BE2C (cell line): ENCODE measurements at regions not wholly inside any gene's neighbourhood (a gene's known extent, or its start where the extent isn't known, plus 50 kb on each side); places are given as distances from the start of the nearest gene placed in this dataset.

ENCODE experiments used
- DNase-seq: peaks from one replicate; pipeline ENCODE4 v3.0.0-alpha.2; 2020
- H3K27me3 ChIP-seq: fragments of 250-450 bp; sonication (Bioruptor Pico); 2 replicates; pipeline ENCODE4 v1.5.1; 2020; ENCODE audit warnings: mild to moderate bottlenecking
- H3K36me3 ChIP-seq: fragments of 250-450 bp; sonication (Bioruptor Pico); 2 replicates; pipeline ENCODE4 v1.5.1; 2020; ENCODE audit warnings: mild to moderate bottlenecking
- H3K4me1 ChIP-seq: fragments of 250-450 bp; sonication (Bioruptor Pico); 2 replicates; pipeline ENCODE4 v1.5.1; 2020
- H3K4me3 ChIP-seq: 2 replicates; pipeline ENCODE4 v1.5.1; 2011; ENCODE audit warnings: low read depth, low read length
- H3K9me3 ChIP-seq: fragments of 250-450 bp; sonication (Bioruptor Pico); 2 replicates; pipeline ENCODE4 v1.5.1; 2020
- CTCF ChIP-seq: IDR thresholded peaks from 2 replicates; pipeline ENCODE4 v1.5.1; 2012; ENCODE audit warnings: mild to moderate bottlenecking, low read depth, low read length

- DNase-seq: no peak
- H3K4me3 ChIP-seq: no peak overlapping the region
- TF ChIP-seq CTCF: no peak
These were observed 609.4 kb upstream of the COX7C start for GRCh38 chr5:86008293-86008692.

GRCh38 chr5:86008704-86009103 is 609.0 kb upstream of the COX7C start:
- Histone ChIP-seq H3K27me3 (no peaks in the 10 kb centered on the region), H3K36me3 (no peaks in the 10 kb centered on the region), H3K4me1 (no peaks in the 10 kb centered on the region), H3K4me3 (no peak overlapping the region), H3K9me3 (no peaks in the 10 kb centered on the region; the same call in 1 of the 2 replicates)
- no peak for TF ChIP-seq CTCF
- DNase-seq: no peak

More at GRCh38 chr5:86008293-86008692, 609.4 kb upstream of the COX7C start:
- no peaks in the 10 kb centered on the region for H3K36me3 ChIP-seq
- no peaks in the 10 kb centered on the region; the same call in 1 of the 2 replicates for H3K9me3 ChIP-seq
- no peaks in the 10 kb centered on the region for H3K4me1 ChIP-seq
- H3K27me3 ChIP-seq: no peaks in the 10 kb centered on the region

- no peaks in the 10 kb centered on the region for H3K4me1 ChIP-seq
- no peak overlapping the region for H3K4me3 ChIP-seq
- no peaks in the 10 kb centered on the region for H3K27me3 ChIP-seq
- H3K36me3 ChIP-seq: no peaks in the 10 kb centered on the region
- no peak for DNase-seq
- TF ChIP-seq CTCF: no peak
- no peaks in the 10 kb centered on the region for H3K9me3 ChIP-seq
These were observed 605.8 kb upstream of the COX7C start for GRCh38 chr5:86011937-86012336.

GRCh38 chr5:86029308-86029707 is 588.4 kb upstream of the COX7C start:
- no peak for TF ChIP-seq CTCF
- no peak for DNase-seq
- H3K4me3 ChIP-seq: no peak overlapping the region
- no peaks in the 10 kb centered on the region for H3K9me3 ChIP-seq
- no peaks in the 10 kb centered on the region for H3K4me1 ChIP-seq
- H3K36me3 ChIP-seq: no peaks in the 10 kb centered on the region
- H3K27me3 ChIP-seq: 0 out of 2 replicates have a peak, but pooled peaks cover 4% of the 10 kb centered on the region

GRCh38 chr5:86030753-86031152 is 587.0 kb upstream of the COX7C start:
- Histone ChIP-seq H3K36me3 (no peaks in the 10 kb centered on the region), H3K27me3 (0 out of 2 replicates have a peak, but pooled peaks cover 4% of the 10 kb centered on the region), H3K4me1 (no peaks in the 10 kb centered on the region), H3K9me3 (no peaks in the 10 kb centered on the region; the same call in 1 of the 2 replicates), H3K4me3 (no peak overlapping the region)
- no peak for TF ChIP-seq CTCF
- DNase-seq: no peak

GRCh38 chr5:86038566-86038965 is 579.2 kb upstream of the COX7C start:
- H3K4me1 ChIP-seq: no peaks in the 10 kb centered on the region
- no peak overlapping the region for H3K4me3 ChIP-seq
- H3K27me3 ChIP-seq: no peaks in the 10 kb centered on the region
- H3K36me3 ChIP-seq: no peaks in the 10 kb centered on the region
- no peak for TF ChIP-seq CTCF
- H3K9me3 ChIP-seq: no peaks in the 10 kb centered on the region; the same call in 1 of the 2 replicates
- no peak for DNase-seq
